Mesenchymal stem cell (in vitro differentiated cells and primary cell): ENCODE measurements at regions not wholly inside any gene's neighbourhood (a gene's known extent, or its start where the extent isn't known, plus 50 kb on each side); places are given as distances from the start of the nearest gene placed in this dataset.
"Not testable (repeated sequence)": the region's sequence is repeated elsewhere in the genome, so short reads cannot be mapped to it uniquely, and the experiment has no call there.

ENCODE experiments used
- DNase-seq: peaks from one replicate; pipeline ENCODE4 v3.0.0-alpha.2; 2013
- H2AFZ ChIP-seq: one replicate; pipeline ENCODE4 v1.6.1; 2013; ENCODE audit warnings: low read depth, mild to moderate bottlenecking, control low read depth, inconsistent platforms, low read length, moderate library complexity
- H2AK5ac ChIP-seq: 2 replicates; pipeline ENCODE4 v1.6.1; 2013; ENCODE audit warnings: low read length, moderate library complexity, mild to moderate bottlenecking, inconsistent platforms; ENCODE audit not compliant: severe bottlenecking
- H2BK120ac ChIP-seq: one replicate; pipeline ENCODE4 v1.6.1; 2013; ENCODE audit warnings: low read depth, mild to moderate bottlenecking, inconsistent platforms, low read length, moderate library complexity
- H2BK12ac ChIP-seq, 2 experiments: one replicate each; pipeline ENCODE4 v1.6.1; 2013; ENCODE audit warnings: inconsistent platforms in 2 of 2, low read length in 2 of 2, mild to moderate bottlenecking in 2 of 2, moderate library complexity in 2 of 2, control low read depth in 1 of 2
- H2BK15ac ChIP-seq: one replicate; pipeline ENCODE4 v1.6.1; 2013; ENCODE audit warnings: mild to moderate bottlenecking, low read depth, inconsistent platforms; ENCODE audit not compliant: poor library complexity, severe bottlenecking
- H2BK5ac ChIP-seq: 2 replicates; pipeline ENCODE4 v1.6.1; 2013; ENCODE audit warnings: low read depth, mild to moderate bottlenecking, low read length, control low read depth, inconsistent platforms; ENCODE audit not compliant: poor library complexity, severe bottlenecking
- H3K14ac ChIP-seq, 2 experiments: one replicate each; pipeline ENCODE4 v1.6.1; 2013; ENCODE audit warnings: inconsistent platforms in 2 of 2, low read length in 2 of 2, control low read depth in 1 of 2, mild to moderate bottlenecking in 1 of 2, moderate library complexity in 1 of 2
- H3K18ac ChIP-seq, 2 experiments: one replicate each; pipeline ENCODE4 v1.6.1; 2013; ENCODE audit warnings: inconsistent platforms in 2 of 2, low read length in 2 of 2, control low read depth in 1 of 2, low read depth in 1 of 2, mild to moderate bottlenecking in 1 of 2
- H3K23ac ChIP-seq, 2 experiments: one replicate each; pipeline ENCODE4 v1.6.1; 2013; ENCODE audit warnings: inconsistent platforms in 2 of 2, low read length in 2 of 2, mild to moderate bottlenecking in 2 of 2, moderate library complexity in 2 of 2, control low read depth in 1 of 2
- H3K27ac ChIP-seq: 2 replicates; pipeline ENCODE4 v1.5.1; 2013; ENCODE audit warnings: mild to moderate bottlenecking, moderate library complexity, low read length, control low read depth, inconsistent platforms; ENCODE audit not compliant: poor library complexity, severe bottlenecking
- H3K27me3 ChIP-seq, 2 experiments: 2 replicates each; pipeline versions ENCODE4 v1.6.1 to v1.7.0; 2013; ENCODE audit warnings: low read length in 2 of 2, mild to moderate bottlenecking in 2 of 2, moderate library complexity in 2 of 2, control low read depth in 1 of 2, inconsistent platforms in 1 of 2; ENCODE audit not compliant: control insufficient read depth in 1 of 2, insufficient read depth in 1 of 2
- H3K36me3 ChIP-seq, 2 experiments: 2 replicates each; pipeline versions ENCODE4 v1.6.1 to v1.7.0; 2013; ENCODE audit warnings: low read length in 2 of 2, control low read depth in 1 of 2, inconsistent platforms in 1 of 2, low read depth in 1 of 2, mild to moderate bottlenecking in 1 of 2; ENCODE audit not compliant: insufficient read depth in 2 of 2, control insufficient read depth in 1 of 2
- H3K4ac ChIP-seq, 2 experiments: one replicate each; pipeline ENCODE4 v1.6.1; 2013; ENCODE audit warnings: inconsistent platforms in 2 of 2, low read length in 2 of 2, mild to moderate bottlenecking in 2 of 2, moderate library complexity in 2 of 2, control low read depth in 1 of 2, low read depth in 1 of 2
- H3K4me1 ChIP-seq: 2 replicates; pipeline ENCODE4 v1.6.1; 2013; ENCODE audit warnings: low read depth, low read length, control low read depth; ENCODE audit not compliant: control insufficient read depth, insufficient read depth
- H3K4me2 ChIP-seq: 2 replicates; pipeline ENCODE4 v1.6.1; 2013; ENCODE audit warnings: low read length, mild to moderate bottlenecking, inconsistent platforms; ENCODE audit not compliant: poor library complexity, severe bottlenecking
- H3K4me3 ChIP-seq, 2 experiments: 2 replicates each; pipeline versions ENCODE4 v1.5.1 to v1.7.0; 2013; ENCODE audit warnings: low read length in 2 of 2, mild to moderate bottlenecking in 2 of 2, control low read depth in 1 of 2, low read depth in 1 of 2; ENCODE audit not compliant: insufficient read depth in 1 of 2
- H3K79me1 ChIP-seq: replicated peaks from 2 replicates; pipeline ENCODE4 v1.6.1; 2013; ENCODE audit warnings: mild to moderate bottlenecking, control low read depth, low read length, inconsistent platforms; ENCODE audit not compliant: poor library complexity, severe bottlenecking
- H3K9ac ChIP-seq: 2 replicates; pipeline ENCODE4 v1.7.0; 2013; ENCODE audit warnings: mild to moderate bottlenecking, low read length, moderate library complexity
- H3K9me3 ChIP-seq: 2 replicates; pipeline ENCODE4 v1.7.0; 2013; ENCODE audit warnings: mild to moderate bottlenecking, low read length; ENCODE audit not compliant: control insufficient read depth
- H4K8ac ChIP-seq: one replicate; pipeline ENCODE4 v1.6.1; 2013; ENCODE audit warnings: inconsistent platforms, mild to moderate bottlenecking, low read length, moderate library complexity
- H4K91ac ChIP-seq: one replicate; pipeline ENCODE4 v1.6.1; 2013; ENCODE audit warnings: mild to moderate bottlenecking, low read length, inconsistent platforms
- WGBS: methylation state at CpG from one replicate; pipeline ENCODE4 v1.1.7; 2013; ENCODE audit warnings: mixed read lengths; 5-methylcytosine and 5-hydroxymethylcytosine counted together

GRCh38 chr16:18092605-18093004 is 243.9 kb downstream of the NPIPA8 start:
- H2BK5ac ChIP-seq, H3K9ac ChIP-seq, H4K91ac ChIP-seq, H2AK5ac ChIP-seq, H3K4me2 ChIP-seq, H3K36me3 ChIP-seq, H2BK12ac ChIP-seq, H3K4ac ChIP-seq, DNase-seq, H3K4me1 ChIP-seq, H3K14ac ChIP-seq, H3K9me3 ChIP-seq, H2BK15ac ChIP-seq, H3K79me1 ChIP-seq, H4K8ac ChIP-seq, H3K4me3 ChIP-seq, H2BK120ac ChIP-seq, H3K18ac ChIP-seq, H3K27me3 ChIP-seq, H2AFZ ChIP-seq, H3K27ac ChIP-seq, H3K23ac ChIP-seq: not testable (repeated sequence)
- no CpG with 5 or more reads among the region's 1 CpG for WGBS

DNA sequence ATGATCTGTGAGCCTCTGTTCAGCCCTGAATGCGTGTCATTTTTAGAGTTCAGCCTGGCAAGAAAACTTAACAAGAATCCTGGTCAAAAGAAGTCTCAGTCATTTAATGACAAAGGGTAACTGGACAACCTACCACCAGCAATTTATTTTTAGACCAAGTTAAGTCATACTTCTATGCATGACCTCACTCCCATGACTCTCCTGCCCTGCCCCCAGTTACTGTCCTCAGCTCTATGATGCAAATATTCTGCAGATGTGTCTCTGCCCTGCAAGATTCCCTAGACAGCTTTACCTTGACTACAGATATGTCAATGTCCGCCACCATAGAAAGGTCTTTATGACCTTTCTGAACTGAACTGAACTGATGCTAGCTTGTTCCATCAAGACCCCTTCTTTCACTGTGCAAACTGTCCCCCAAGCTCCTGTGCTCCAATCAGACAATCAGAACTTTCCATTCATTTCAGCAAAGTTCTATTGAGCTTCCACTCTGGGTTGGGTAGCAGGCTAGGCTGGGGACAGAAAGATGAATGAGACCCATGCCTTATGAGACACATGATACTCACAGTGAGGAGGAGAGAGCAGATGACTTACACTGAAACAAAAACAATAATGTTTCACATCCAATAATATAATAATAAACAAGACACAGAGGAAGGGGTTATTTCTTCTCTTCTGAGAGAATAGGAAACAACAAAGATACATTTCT is 255.7 kb downstream of the NPIPA8 start:
- H3K23ac ChIP-seq, H3K4me2 ChIP-seq, H3K9me3 ChIP-seq, H3K18ac ChIP-seq, H3K4me3 ChIP-seq, H4K8ac ChIP-seq, H3K4ac ChIP-seq, H2BK12ac ChIP-seq, H3K4me1 ChIP-seq, H3K79me1 ChIP-seq, H3K27me3 ChIP-seq, H2BK15ac ChIP-seq, H2AK5ac ChIP-seq, DNase-seq, H3K9ac ChIP-seq, H2BK5ac ChIP-seq, H4K91ac ChIP-seq, H2AFZ ChIP-seq, H3K27ac ChIP-seq, H2BK120ac ChIP-seq, H3K36me3 ChIP-seq, H3K14ac ChIP-seq: not testable (repeated sequence)
- 88% methylated on average over 1 of the region's 2 CpGs for WGBS

GRCh38 chr16:18077910-18078309 is 258.6 kb downstream of the NPIPA8 start:
- H3K4ac ChIP-seq, H3K27me3 ChIP-seq, DNase-seq, H3K14ac ChIP-seq, H2AFZ ChIP-seq, H2BK15ac ChIP-seq, H2BK5ac ChIP-seq, H4K8ac ChIP-seq, H2BK120ac ChIP-seq, H3K36me3 ChIP-seq, H3K79me1 ChIP-seq, H3K4me3 ChIP-seq, H3K9me3 ChIP-seq, H4K91ac ChIP-seq, H3K18ac ChIP-seq, H3K9ac ChIP-seq, H3K4me2 ChIP-seq, H3K4me1 ChIP-seq, H2BK12ac ChIP-seq, H3K23ac ChIP-seq, H3K27ac ChIP-seq, H2AK5ac ChIP-seq: not testable (repeated sequence)

DNA sequence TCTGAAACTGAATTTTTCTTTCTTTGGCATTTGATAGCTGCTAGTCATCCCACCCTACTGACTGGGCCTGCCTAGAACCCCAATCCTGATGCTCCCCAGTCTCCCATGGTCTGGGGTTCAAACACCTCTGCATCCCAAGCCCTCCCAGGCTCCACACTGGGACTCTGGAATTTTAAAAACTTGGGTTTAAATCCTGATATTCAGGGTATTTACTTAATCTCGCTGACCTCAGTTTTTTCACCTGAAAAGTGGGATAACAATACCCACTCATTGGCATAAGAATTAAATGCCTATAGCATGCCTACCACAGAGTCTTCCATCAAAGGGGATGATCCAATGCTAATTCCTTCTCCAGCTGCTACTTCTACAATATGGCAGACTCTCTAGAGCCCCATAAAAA is 264.4 kb downstream of the NPIPA8 start:
- Histone ChIP-seq H3K4ac (no peak overlapping the region), H4K8ac (no peak overlapping the region), H3K4me1 (no peaks in the 10 kb centered on the region), H2AK5ac (no peak overlapping the region), H3K4me2 (no peak overlapping the region), H2BK12ac (no peak overlapping the region), H3K27ac (no peak overlapping the region), H2BK5ac (no peak overlapping the region), H4K91ac (no peak overlapping the region), H2BK15ac (no peak overlapping the region), H3K23ac (no peak overlapping the region), H3K14ac (no peak overlapping the region), H3K9me3 (no peaks in the 10 kb centered on the region), H3K9ac (no peak overlapping the region), H3K27me3 (no peaks in the 10 kb centered on the region), H3K18ac (no peak overlapping the region), H3K79me1 (no peaks in the 10 kb centered on the region), H3K36me3 (no peaks in the 10 kb centered on the region), H3K4me3 (no peak overlapping the region), H2AFZ (no peak overlapping the region), H2BK120ac (no peak overlapping the region)
- no peak for DNase-seq
- WGBS: 93% methylated on average over 1 of the region's 1 CpG
